BLaER1 (cell line): ENCODE measurements at regions not wholly inside any gene's neighbourhood (a gene's known extent, or its start where the extent isn't known, plus 50 kb on each side); places are given as distances from the start of the nearest gene placed in this dataset.

Experiments used
- H3K27ac ChIP-seq: shearing (Covaris generic); formaldehyde crosslinking; 2 replicates; pipeline ENCODE4 v1.8.1; 2022
- H3K27me3 ChIP-seq: shearing (Covaris generic); formaldehyde crosslinking; 2 replicates; pipeline ENCODE4 v1.8.1; 2022
- H3K36me3 ChIP-seq: shearing (Covaris generic); formaldehyde crosslinking; 2 replicates; pipeline ENCODE4 v1.8.1; 2022
- H3K4me1 ChIP-seq: shearing (Covaris generic); formaldehyde crosslinking; 2 replicates; pipeline ENCODE4 v1.8.1; 2022
- H3K4me2 ChIP-seq: shearing (Covaris generic); formaldehyde crosslinking; 2 replicates; pipeline ENCODE4 v1.8.1; 2022
- H3K4me3 ChIP-seq: shearing (Covaris generic); formaldehyde crosslinking; 2 replicates; pipeline ENCODE4 v1.8.1; 2022
- H3K9ac ChIP-seq: shearing (Covaris generic); formaldehyde crosslinking; 2 replicates; pipeline ENCODE4 v1.8.1; 2022
- H3K9me3 ChIP-seq: shearing (Covaris generic); formaldehyde crosslinking; 2 replicates; pipeline ENCODE4 v1.8.1; 2022
- H4K20me1 ChIP-seq: shearing (Covaris generic); formaldehyde crosslinking; 2 replicates; pipeline ENCODE4 v1.8.1; 2022
- Cebpa-rat ChIP-seq: shearing (Covaris generic); IDR thresholded peaks from 2 replicates; pipeline ENCODE4 v1.8.1; 2022

DNA sequence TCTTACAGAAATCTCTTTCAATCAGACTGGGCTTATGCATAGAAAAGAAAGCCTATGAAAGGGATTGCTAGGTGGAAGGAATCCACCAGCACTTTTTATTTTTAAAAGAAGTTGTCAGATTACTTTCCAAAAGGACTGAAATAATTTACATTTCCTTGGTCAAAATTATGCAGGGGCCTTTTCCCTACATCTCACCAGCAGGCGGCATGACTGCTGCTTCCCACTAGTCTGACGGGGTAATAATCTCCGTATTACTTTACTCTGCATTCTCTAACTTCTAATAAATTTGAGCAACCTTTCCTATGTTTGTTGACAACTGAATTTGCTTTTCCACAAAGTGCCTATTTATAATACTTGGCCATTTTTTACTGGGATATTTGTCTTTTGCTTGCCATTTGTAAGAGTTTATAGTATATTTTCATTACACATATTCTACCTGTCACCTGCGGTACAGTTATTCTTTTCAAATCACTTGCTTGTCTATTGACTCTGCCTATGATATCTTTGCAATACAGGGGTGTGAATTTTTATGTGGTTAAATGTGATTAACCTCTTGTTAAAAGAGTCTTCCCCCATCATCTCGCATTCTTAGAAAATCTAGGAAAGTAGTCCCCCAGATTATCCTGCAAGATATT lies 51.9 kb upstream of the USP47 start:
- Histone ChIP-seq H3K4me1 (peaks cover 8% of the 10 kb centered on the region), H3K9ac (no peak overlapping the region), H3K4me2 (no peak overlapping the region), H3K27ac (no peak overlapping the region), H4K20me1 (no peaks in the 10 kb centered on the region), H3K9me3 (no peaks in the 10 kb centered on the region), H3K36me3 (no peaks in the 10 kb centered on the region), H3K27me3 (no peaks in the 10 kb centered on the region), H3K4me3 (no peak overlapping the region)
- no peak for TF ChIP-seq Cebpa-rat

- Histone ChIP-seq H4K20me1 (no peaks in the 10 kb centered on the region), H3K27me3 (no peaks in the 10 kb centered on the region), H3K4me2 (no peak overlapping the region), H3K27ac (no peak overlapping the region), H3K4me1 (peaks cover 4% of the 10 kb centered on the region), H3K36me3 (no peaks in the 10 kb centered on the region), H3K9me3 (no peaks in the 10 kb centered on the region), H3K9ac (no peak overlapping the region), H3K4me3 (no peak overlapping the region)
- TF ChIP-seq Cebpa-rat, result no peak
Observed at GRCh38 chr11:11788063-11788710, 53.6 kb upstream of the USP47 start.

GRCh38 chr11:11787305-11788062 lies 54.3 kb upstream of the USP47 start:
- Histone ChIP-seq H3K4me3 (no peak overlapping the region), H3K27ac (no peak overlapping the region), H3K4me2 (no peak overlapping the region), H3K27me3 (no peaks in the 10 kb centered on the region), H3K36me3 (no peaks in the 10 kb centered on the region), H3K9me3 (no peaks in the 10 kb centered on the region), H3K4me1 (no peaks in the 10 kb centered on the region), H4K20me1 (no peaks in the 10 kb centered on the region), H3K9ac (no peak overlapping the region)
- no peak for TF ChIP-seq Cebpa-rat

- no peaks in the 10 kb centered on the region for H3K9me3 ChIP-seq
- no peaks in the 10 kb centered on the region for H3K36me3 ChIP-seq
- H3K9ac ChIP-seq, result no peak overlapping the region
- H3K4me1 ChIP-seq, result no peaks in the 10 kb centered on the region
- H4K20me1 ChIP-seq, result no peaks in the 10 kb centered on the region
- no peaks in the 10 kb centered on the region for H3K27me3 ChIP-seq
- H3K4me3 ChIP-seq, result no peak overlapping the region
- no peak for TF ChIP-seq Cebpa-rat
- no peak overlapping the region for H3K27ac ChIP-seq
- H3K4me2 ChIP-seq, result no peak overlapping the region
Observed at GRCh38 chr11:11786771-11787170, 55.0 kb upstream of the USP47 start.

GRCh38 chr11:11786234-11786633 lies 55.5 kb upstream of the USP47 start:
- no peak for TF ChIP-seq Cebpa-rat
- Histone ChIP-seq H3K9me3 (no peaks in the 10 kb centered on the region), H3K4me3 (no peak overlapping the region), H3K27me3 (no peaks in the 10 kb centered on the region), H3K9ac (no peak overlapping the region), H3K4me1 (no peaks in the 10 kb centered on the region), H3K4me2 (no peak overlapping the region), H3K27ac (no peak overlapping the region), H3K36me3 (no peaks in the 10 kb centered on the region), H4K20me1 (no peaks in the 10 kb centered on the region)

DNA sequence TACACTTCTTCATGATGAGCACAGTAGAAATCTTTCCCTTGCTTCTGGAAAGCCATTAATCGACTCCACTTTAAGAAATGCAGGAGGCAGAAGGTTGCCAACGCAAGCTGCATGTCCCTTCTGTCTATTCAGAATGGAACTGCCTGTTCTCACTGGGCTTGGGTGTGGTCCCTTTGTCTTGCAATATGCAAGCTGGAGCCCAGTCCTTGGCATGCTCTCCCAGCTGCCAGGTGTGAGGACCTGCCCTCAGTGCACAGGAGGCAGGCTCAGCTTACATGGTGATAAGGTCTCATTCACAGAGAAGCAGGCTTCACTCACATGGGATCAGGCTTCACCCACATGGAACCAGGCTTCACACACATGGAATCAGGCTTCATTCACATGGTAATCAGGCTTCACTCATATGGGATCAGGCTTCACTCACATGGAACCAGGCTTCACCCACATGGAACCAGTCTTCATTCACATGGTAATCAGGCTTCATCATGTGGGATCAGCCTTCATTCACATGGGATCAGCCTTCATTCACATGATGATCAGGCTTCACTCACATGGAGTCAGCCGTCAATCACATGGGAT lies 59.2 kb upstream of the USP47 start:
- H4K20me1 ChIP-seq, result no peaks in the 10 kb centered on the region

GRCh38 chr11:11780858-11781257 lies 60.9 kb upstream of the USP47 start:
- H3K4me3 ChIP-seq, result no peak overlapping the region
- no peaks in the 10 kb centered on the region for H3K27me3 ChIP-seq
- H3K9ac ChIP-seq, result no peak overlapping the region
- H3K27ac ChIP-seq, result no peak overlapping the region
- TF ChIP-seq Cebpa-rat, result no peak
- H4K20me1 ChIP-seq, result no peaks in the 10 kb centered on the region
- H3K4me1 ChIP-seq, result no peaks in the 10 kb centered on the region
- H3K36me3 ChIP-seq, result no peaks in the 10 kb centered on the region
- no peaks in the 10 kb centered on the region for H3K9me3 ChIP-seq
- H3K4me2 ChIP-seq, result no peak overlapping the region

More for the DNA sequence above, 59.2 kb upstream of the USP47 start:
- Histone ChIP-seq H3K9me3 (no peaks in the 10 kb centered on the region), H3K9ac (no peak overlapping the region), H3K36me3 (no peaks in the 10 kb centered on the region), H3K4me2 (no peak overlapping the region), H3K4me3 (no peak overlapping the region), H3K27me3 (no peaks in the 10 kb centered on the region), H3K27ac (no peak overlapping the region), H3K4me1 (no peaks in the 10 kb centered on the region)
- no peak for TF ChIP-seq Cebpa-rat

DNA sequence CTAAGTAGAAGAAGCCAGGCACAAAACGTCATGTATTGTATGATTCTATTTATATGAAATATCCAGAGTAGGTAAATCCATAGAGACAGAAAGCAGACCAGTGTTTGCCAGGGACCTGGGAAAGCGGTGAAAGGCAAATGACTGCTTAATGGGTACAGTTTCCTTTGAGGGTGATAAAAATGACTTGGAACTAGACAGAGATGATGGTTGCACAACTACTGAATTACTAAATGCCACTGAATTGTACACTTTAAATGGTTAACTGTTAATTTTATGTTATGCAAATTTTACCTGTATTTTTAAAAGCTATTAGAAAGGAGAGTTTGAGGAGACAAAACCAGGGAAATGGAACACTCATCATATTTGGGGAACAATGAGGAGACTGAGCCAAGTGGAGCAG lies 61.8 kb upstream of the USP47 start:
- Histone ChIP-seq H3K4me1 (no peaks in the 10 kb centered on the region), H3K4me3 (no peak overlapping the region), H3K27ac (no peak overlapping the region), H3K4me2 (no peak overlapping the region), H3K9ac (no peak overlapping the region), H3K36me3 (no peaks in the 10 kb centered on the region), H3K9me3 (no peaks in the 10 kb centered on the region), H3K27me3 (no peaks in the 10 kb centered on the region), H4K20me1 (no peaks in the 10 kb centered on the region)
- no peak for TF ChIP-seq Cebpa-rat

DNA sequence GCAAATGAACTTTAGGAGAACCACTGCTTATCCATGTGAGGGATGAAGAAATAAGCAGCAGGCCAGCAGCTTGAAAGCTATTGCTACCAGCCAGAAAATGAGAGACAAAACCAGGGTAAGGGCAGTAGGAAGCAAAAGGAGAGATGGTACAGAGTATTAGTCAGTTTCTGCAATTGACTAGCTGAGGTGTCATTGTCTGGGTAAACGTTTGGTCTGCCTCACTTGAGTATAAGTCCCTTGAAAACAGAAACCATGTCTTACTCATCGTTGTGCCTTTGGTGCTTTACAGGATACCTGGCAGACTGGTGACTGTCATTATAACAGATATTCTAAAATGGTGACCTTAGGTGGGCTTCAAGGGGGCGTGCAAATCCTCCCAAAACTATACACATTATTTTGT lies 63.9 kb upstream of the USP47 start:
- no peaks in the 10 kb centered on the region for H3K27me3 ChIP-seq
- no peak overlapping the region for H3K4me3 ChIP-seq
- no peak overlapping the region for H3K27ac ChIP-seq
- no peak for TF ChIP-seq Cebpa-rat
- no peak overlapping the region for H3K4me2 ChIP-seq
- no peak overlapping the region for H3K9ac ChIP-seq
- no peaks in the 10 kb centered on the region for H3K36me3 ChIP-seq
- no peaks in the 10 kb centered on the region for H3K4me1 ChIP-seq
- H4K20me1 ChIP-seq, result no peaks in the 10 kb centered on the region
- H3K9me3 ChIP-seq, result no peaks in the 10 kb centered on the region

DNA sequence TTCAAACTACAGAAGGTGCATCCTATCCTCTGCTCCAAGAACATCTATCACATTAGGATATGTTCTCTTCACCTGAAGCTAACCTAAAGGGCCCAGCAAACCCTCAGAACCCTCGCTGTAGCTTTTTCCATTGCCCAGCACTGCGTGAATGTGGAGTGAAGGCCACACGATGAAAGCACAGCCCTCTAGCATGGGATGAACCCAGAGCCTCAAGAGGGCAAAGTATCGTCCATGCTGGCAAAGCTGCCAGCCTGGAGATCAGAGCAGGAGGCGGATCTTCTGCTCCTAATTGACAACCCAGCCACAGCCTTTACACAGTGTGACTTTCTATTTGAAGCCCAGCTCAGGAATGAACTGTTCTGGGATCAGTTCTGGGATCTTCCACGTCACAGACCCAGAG lies 65.1 kb upstream of the USP47 start:
- Histone ChIP-seq H3K27me3 (no peaks in the 10 kb centered on the region), H3K36me3 (no peaks in the 10 kb centered on the region), H4K20me1 (no peaks in the 10 kb centered on the region), H3K27ac (no peak overlapping the region), H3K4me1 (no peaks in the 10 kb centered on the region), H3K4me3 (no peak overlapping the region), H3K9ac (no peak overlapping the region), H3K4me2 (no peak overlapping the region), H3K9me3 (no peaks in the 10 kb centered on the region)
- no peak for TF ChIP-seq Cebpa-rat
